Peyer's patch (tissue), 4 donors: ENCODE measurements at regions not wholly inside any gene's neighbourhood (a gene's known extent, or its start where the extent isn't known, plus 50 kb on each side); places are given as distances from the start of the nearest gene placed in this dataset.
"Not testable (repeated sequence)": the region's sequence is repeated elsewhere in the genome, so short reads cannot be mapped to it uniquely, and the experiment has no call there.

ENCODE experiments used
- POLR2A ChIP-seq, 2 donors: fragments of 450-650 bp; IDR thresholded peaks; one replicate each; pipeline ENCODE4 v1.5.1; 2017; ENCODE audit warnings: antibody characterized with exemption in 2 of 2, mild to moderate bottlenecking in 2 of 2, moderate library complexity in 2 of 2
- TF ChIP-seq, protein P1 (sequence below), 6 experiments: fragments of 450-650 bp in 4 of 6; fragments of 200-600 bp in 2 of 6; sonication (generic) in 1 of 6; IDR thresholded peaks; one replicate each; pipeline ENCODE4 v1.5.1; 2017 to 2019; ENCODE audit warnings: antibody characterized with exemption in 6 of 6, mild to moderate bottlenecking in 3 of 6, moderate library complexity in 1 of 6

DNA sequence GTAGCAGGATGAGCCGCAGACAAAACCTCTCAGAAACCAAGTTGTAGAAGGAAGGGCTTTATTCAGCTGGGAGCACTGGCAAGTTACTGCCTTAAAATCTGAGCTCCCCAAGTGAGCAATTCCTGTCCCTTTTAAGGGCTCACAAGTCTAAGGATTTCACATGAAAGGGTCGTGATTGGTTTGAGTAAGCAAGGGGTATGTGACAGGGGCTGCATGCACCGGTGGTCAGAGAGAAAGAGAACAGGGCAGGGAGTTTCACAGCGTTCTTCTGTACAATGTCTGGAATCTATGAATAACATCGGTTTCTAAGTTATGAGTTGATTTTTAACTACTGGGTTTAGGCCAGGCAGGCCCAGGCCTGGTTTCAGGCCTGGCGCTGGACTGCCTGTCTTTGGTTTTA is 660.3 kb upstream of the ATXN7L3B start:
- TF ChIP-seq, protein P1, sequence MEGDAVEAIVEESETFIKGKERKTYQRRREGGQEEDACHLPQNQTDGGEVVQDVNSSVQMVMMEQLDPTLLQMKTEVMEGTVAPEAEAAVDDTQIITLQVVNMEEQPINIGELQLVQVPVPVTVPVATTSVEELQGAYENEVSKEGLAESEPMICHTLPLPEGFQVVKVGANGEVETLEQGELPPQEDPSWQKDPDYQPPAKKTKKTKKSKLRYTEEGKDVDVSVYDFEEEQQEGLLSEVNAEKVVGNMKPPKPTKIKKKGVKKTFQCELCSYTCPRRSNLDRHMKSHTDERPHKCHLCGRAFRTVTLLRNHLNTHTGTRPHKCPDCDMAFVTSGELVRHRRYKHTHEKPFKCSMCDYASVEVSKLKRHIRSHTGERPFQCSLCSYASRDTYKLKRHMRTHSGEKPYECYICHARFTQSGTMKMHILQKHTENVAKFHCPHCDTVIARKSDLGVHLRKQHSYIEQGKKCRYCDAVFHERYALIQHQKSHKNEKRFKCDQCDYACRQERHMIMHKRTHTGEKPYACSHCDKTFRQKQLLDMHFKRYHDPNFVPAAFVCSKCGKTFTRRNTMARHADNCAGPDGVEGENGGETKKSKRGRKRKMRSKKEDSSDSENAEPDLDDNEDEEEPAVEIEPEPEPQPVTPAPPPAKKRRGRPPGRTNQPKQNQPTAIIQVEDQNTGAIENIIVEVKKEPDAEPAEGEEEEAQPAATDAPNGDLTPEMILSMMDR (IDR thresholded peaks at IDR 0.05), result not testable (repeated sequence)
- not testable (repeated sequence) for TF ChIP-seq POLR2A (IDR thresholded peaks at IDR 0.05)
